ENCODE measurements at regions not wholly inside any gene's neighbourhood (a gene's known extent, or its start where the extent isn't known, plus 50 kb on each side); places are given as distances from the start of the nearest gene placed in this dataset.

- no peak for TF ChIP-seq CTCF (IDR thresholded peaks at IDR 0.05)
Measured at GRCh38 chr3:98961161-98962155, 60.0 kb upstream of the DCBLD2 start.

- no peak for TF ChIP-seq CTCF (IDR thresholded peaks at IDR 0.05)
Measured at GRCh38 chr3:98957681-98958080, 56.2 kb upstream of the DCBLD2 start.

- no peak for TF ChIP-seq CTCF (IDR thresholded peaks at IDR 0.05)
Measured at GRCh38 chr3:98956008-98956407, 54.5 kb upstream of the DCBLD2 start.

DNA sequence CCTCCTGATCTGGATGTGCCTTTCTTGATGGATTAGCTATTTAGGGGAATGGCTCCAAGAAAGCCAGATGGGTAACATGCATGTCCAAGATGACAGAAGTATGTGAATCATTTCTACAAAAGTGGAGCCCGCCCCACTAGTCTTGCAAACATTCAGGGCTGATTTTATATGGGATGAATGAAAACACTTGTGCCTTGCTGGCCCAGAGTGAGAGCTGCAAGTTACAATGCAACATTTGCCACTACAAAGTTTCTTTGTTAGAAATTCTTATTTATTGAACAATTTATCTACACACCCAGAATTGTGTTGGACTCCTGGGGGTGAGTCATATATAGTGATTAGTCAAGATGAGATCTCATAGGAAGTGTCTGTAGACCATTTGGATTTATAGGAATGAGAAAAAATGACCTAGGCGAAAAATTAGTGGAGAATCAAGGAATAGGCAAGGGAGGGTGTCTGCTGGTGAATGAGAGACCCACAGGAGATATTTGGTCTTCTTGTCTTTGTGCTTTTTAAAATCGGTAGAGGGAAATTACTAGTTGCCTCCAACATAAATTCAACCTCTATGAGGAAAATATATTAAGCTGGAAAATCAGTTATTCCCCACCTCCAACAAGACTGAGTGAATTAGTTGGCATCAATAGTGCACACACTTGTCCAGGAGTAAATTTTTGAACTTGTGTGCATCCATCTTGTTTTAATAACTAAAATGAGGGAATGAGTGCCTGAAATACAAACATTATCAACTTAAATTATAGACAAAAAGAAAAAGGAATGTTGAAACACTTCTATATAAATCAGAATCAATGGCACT, 53.5 kb upstream of the DCBLD2 start:
- TF ChIP-seq CTCF (IDR thresholded peaks at IDR 0.05), result no peak

DNA sequence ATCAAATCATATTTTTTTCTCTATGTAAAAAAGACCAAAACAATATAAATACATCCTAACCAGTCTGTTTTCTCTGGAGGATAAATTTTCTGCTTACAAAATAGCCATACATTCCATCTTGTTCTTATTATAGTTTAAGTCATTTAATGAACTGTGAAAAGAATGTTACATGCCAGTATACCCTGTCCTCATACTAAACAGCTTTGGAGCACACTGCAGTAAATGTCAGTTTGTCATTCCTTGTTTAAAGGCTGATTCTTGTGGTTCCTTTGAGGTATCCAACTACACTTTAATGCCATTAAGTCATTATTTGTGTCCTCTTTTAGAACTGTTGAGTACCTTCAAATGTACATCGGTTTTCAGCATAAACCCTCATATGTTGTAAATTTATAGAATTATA, 52.7 kb upstream of the DCBLD2 start:
- no peak for TF ChIP-seq CTCF (IDR thresholded peaks at IDR 0.05)

GRCh38 chr3:98952404-98952803, 50.9 kb upstream of the DCBLD2 start:
- no peak for TF ChIP-seq CTCF (IDR thresholded peaks at IDR 0.05)
